HG02759 (cell line): ENCODE measurements at regions not wholly inside any gene's neighbourhood (a gene's known extent, or its start where the extent isn't known, plus 50 kb on each side); places are given as distances from the start of the nearest gene placed in this dataset.
"Not testable (repeated sequence)": the region's sequence is repeated elsewhere in the genome, so short reads cannot be mapped to it uniquely, and the experiment has no call there.

ENCODE experiments used
- ATAC-seq: cut with Tn5 transposase; IDR thresholded peaks from one replicate; pipeline ENCODE4 v1.9.1; 2021; ENCODE audit warnings: mild to moderate bottlenecking, moderate library complexity; ENCODE audit not compliant: unreplicated experiment

GRCh38 chr7:155943251-155943899, 131.1 kb upstream of the SHH start:
- no peak for ATAC-seq

GRCh38 chr7:155942226-155942950, 130.1 kb upstream of the SHH start:
- ATAC-seq = no peak

- no peak for ATAC-seq
These were observed 129.4 kb upstream of the SHH start for GRCh38 chr7:155941688-155942087.

DNA sequence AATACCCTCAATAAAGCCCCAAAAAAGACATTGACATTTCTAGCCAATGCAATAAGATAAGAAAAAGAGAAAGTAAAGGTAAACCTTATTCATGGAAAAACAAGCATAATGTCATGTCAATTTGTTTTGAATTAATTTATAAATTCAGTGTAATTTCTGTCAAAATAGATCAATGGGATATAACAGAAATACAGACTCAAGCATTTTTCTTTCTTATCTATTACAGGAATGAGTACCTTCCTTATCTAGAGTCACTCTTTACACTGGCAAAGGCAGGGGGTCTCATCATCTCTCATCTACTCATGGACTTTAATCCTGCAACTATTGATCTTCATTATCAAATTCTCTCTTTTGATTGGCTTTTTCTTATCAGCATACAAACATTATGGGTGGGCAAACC, 127.1 kb upstream of the SHH start:
- ATAC-seq = no peak

DNA sequence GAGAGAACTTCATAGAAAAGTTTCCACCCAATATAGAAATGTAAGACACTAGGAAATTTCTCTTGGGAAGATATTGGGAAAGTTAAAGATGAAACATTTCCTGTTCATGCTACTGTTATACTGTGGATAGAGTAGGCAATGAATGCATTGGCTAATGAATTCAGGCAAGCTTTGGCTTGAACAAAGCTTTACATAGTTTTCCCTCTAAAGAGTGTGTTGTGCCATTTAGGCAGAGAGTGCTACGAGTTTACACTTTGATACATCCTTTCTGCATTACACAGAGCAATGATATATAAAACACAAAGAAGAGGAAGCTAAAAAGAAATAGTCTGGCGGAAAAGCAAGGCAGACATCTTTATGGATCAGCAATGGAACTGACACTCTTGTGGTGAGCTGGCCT, 125.9 kb upstream of the SHH start:
- ATAC-seq = no peak

- no peak for ATAC-seq
These were observed 123.5 kb upstream of the SHH start for GRCh38 chr7:155935726-155936125.

DNA sequence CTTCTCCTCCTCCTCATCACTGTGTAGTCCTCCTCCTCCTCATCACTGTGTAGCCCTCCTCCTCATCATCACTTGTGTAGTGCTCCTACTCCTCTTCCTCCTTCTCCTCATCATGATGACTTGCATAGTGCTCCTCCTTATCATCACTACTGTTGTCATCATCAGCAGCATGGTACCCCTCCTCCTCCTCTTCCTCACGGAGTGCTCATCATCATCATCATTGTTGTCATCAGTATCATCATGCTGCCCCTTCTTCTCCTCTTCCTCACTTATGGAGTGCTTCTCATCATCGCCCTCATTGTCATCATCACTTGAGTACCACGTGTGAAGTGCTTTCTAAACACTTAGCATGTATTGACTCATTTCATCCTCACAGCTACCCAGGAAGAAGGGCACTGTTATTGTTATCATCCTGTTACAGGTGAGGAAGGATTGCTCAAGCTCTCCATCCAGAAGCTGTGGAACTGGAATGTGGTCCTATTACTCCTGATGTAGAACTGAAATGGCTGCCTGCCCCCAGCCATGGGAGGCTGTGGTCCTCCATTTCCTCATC, 122.8 kb upstream of the SHH start:
- no peak for ATAC-seq

DNA sequence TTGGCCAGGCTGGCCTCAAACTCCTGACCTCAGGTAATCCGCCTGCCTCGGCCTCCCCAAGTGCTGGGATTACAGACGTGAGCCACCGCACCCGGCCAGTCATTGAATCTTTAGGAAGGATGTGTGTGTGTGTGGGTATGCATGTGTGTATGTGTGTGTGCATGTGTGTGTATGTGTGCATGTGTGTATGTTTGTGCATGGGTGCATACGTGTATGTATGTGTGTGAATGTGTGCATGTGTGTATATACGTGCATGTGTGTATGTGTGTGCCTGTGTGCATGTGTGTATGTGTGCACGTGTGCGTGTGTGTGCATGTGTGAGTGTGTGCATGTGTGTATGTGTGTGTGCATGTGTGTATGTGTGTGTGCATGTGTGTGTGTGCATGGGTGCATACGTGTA, 120.1 kb upstream of the SHH start:
- not testable (repeated sequence) for ATAC-seq

DNA sequence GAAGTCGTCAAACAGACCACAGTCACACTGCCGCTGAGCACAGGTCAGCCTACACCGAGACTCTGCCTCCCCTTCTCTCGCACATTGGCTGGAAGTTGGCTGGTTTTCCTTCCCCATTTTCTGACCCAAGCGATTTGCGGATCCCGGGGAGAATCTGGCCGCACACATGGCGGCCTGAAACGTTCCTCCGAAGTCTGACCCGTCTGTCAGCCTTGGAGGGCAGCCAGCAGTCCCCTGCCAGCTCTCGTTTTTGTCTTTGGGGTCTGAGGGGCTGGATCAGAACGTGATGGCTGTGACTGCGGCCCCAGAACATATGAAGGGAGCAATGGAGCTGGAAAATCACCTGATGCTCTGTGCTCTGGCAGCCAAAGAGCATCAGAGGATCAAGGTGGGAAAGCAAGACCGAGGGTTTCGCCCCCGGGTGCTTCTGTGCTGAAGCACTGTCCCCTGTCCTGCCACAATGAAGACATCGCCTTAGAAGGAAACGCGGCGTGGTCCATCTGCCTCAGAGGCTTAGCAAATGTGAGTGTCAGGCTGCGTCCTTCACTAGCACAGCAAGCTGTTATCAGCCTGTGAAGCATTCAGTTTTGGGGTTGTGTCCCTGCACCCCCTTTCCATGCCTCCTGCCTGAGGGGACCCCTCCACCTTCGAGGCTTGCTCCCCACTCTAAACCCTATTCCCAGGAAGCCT, 119.3 kb upstream of the SHH start:
- ATAC-seq = no peak

GRCh38 chr7:155930527-155930926, 118.3 kb upstream of the SHH start:
- ATAC-seq = no peak

GRCh38 chr7:155930061-155930460, 117.8 kb upstream of the SHH start:
- no peak for ATAC-seq

DNA sequence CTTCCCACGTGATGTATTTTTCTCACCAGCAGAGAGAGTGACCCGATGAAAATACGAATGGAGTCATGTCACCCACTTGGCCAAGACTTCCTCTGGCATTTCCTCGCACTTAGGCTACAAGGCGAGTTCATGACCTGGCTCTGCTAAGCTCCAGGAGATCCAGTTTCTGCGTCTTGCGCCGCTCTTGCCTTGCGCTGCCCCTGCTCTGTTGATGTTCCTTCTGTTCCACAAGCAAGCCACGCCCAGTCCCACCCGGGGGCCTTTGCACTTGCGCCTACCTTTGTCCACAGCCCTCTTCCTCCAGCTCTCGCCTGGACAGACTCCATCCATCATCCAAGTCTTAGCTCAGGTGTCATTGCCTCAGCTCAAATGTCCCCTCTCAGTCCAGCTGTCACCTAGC, 116.3 kb upstream of the SHH start:
- no peak for ATAC-seq

DNA sequence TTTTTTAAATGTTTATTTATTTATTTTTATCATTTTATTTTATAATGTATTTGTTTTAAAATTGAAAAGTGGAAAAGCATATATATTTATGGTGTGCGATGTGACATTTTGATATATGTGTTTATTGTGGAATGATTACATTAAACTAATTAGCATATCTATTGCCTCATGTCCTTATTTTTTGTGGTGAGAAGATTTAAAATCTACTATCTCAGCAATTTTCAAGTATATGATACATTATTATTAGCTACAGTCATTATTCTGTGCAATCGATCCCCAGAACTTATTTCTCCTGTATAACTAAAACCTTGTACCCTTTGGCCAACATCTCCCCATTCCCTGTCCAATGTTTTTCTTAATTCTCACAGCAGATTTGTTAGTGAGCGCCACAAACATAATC, 115.6 kb upstream of the SHH start:
- ATAC-seq = no peak

DNA sequence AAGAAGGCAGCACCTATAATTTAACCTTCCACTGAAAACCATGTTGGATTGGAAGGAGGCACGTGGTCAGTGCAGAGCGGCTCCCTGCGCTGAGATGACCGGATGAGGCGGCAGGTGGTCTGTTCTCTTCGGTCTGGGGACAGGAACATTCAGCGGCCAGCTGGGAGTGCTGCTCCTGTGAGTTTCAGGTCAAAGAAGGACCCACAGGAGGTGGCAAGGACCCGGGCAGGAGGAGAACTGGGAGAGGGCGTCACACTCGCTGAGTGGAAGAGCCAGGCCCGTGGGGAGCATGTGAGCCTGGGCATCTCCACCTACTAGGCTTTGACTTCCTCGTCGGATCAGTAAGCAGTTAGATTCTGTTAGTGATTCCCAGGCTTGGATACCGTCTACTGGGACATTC, 113.4 kb upstream of the SHH start:
- ATAC-seq = no peak

DNA sequence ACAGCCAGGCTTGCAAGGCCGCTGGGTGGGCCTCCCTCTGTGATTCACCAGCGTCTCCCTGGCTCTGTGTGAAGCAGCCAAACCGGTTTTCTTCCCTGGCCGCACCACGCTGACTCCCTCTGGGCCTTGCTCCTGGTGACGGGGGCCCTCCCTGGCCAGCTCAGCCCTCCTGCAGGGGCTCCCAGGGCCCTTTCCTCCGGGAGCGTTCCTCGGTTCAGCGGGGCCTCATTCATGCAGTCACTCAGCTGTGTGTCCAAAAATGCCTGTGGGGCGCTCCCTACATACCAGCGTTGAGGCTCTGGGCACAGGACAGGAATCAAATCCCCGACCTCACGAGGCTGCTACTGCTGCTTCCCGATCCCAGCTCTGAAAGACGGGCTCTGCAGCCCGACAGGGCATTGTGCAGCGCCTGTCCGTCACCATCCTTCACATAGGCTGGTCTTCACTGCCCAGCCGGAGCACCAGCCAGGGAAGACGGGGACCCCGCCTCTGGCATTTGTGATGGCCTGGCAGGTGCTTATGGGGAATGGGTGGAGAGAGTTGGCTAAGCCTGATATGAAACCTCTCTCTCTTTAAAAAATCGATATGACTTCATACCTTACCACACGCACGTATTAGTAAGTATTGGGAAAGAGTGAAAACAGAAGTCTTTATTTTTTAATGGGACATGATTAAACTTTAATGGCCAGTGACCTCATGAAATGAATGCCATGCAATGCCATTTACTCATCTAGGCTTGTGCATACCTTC, 110.0 kb upstream of the SHH start:
- ATAC-seq = no peak

DNA sequence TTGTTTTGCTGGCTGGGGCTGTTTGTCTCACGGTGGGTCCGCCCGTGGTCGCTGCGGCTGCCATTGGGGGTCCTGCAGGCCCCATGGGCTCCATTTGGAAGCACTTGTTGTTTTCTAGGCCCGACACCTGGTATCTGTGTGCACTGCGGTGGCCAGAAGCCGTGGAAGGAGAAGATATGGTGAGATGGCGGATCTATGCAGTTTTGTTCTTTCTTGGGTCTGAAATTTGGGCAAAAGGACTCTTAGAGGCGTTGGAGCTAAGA, 109.5 kb upstream of the SHH start:
- no peak for ATAC-seq

- no peak for ATAC-seq
These were observed 109.0 kb upstream of the SHH start for GRCh38 chr7:155921086-155921803.

GRCh38 chr7:155920068-155920461, 107.8 kb upstream of the SHH start:
- no peak for ATAC-seq

GRCh38 chr7:155919391-155920067, 107.3 kb upstream of the SHH start:
- ATAC-seq = no peak

DNA sequence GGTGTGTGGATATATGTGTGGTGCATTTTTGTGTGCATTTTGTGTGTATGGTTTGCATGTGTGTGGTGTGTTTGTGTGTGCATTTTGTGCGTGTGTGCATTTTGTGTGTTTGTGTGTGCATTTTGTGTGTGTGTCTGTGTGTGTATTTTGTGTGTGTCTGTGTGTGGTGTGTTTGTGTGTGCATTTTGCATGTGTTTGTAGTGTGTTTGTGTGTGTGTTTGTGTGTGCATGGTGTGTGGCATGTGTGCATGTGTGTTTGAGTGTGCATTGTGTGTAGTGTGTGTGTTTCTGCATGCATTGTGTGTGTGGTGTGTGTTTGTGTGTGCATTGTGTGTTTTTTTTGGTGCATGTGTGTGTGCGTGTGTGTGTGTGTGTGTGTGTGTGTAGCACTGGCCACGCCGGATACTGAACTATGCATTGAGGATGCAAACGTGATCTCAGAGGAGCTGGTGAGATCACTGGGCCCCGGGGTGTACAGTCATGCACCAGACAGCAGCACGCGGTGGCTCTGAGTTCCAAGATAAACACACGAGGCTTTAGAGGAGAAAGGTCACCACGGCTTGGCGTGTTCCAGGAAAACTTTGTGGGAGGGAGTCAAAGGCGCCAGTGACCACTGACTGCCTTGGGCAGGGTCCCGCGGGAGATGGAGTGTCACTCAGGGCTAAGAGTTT, 106.6 kb upstream of the SHH start:
- ATAC-seq = no peak
